Globus pallidus (tissue), 1 donor: ENCODE measurements at regions not wholly inside any gene's neighbourhood (a gene's known extent, or its start where the extent isn't known, plus 50 kb on each side); places are given as distances from the start of the nearest gene placed in this dataset.

Experiments used
- DNase-seq: peaks from one replicate; pipeline ENCODE4 v3.0.0-alpha.2; 2015; ENCODE audit warnings: low spot score

GRCh38 chr10:124286621-124287020 lies 132.1 kb downstream of the OAT start:
- DNase-seq: no peak

- DNase-seq: peak; percentile 25
Observed at GRCh38 chr10:124285587-124286527, 132.9 kb downstream of the OAT start.

GRCh38 chr10:124283949-124284250 lies 134.8 kb downstream of the OAT start:
- no peak for DNase-seq

- no peak for DNase-seq
Observed at GRCh38 chr10:124283215-124283948, 135.3 kb downstream of the OAT start.

GRCh38 chr10:124282326-124282725 lies 136.4 kb downstream of the OAT start:
- no peak for DNase-seq

- DNase-seq: no peak
Observed at GRCh38 chr10:124281666-124282065, 137.1 kb downstream of the OAT start.

- DNase-seq: no peak
Observed at GRCh38 chr10:124280916-124281315, 137.8 kb downstream of the OAT start.

- DNase-seq: no peak
Observed at GRCh38 chr10:124279882-124280281, 138.8 kb downstream of the OAT start.

GRCh38 chr10:124279298-124279697 lies 139.4 kb downstream of the OAT start:
- no peak for DNase-seq

- DNase-seq: no peak
Observed at GRCh38 chr10:124278356-124278755, 140.4 kb downstream of the OAT start.

- no peak for DNase-seq
Observed at GRCh38 chr10:124273141-124273540, 145.6 kb downstream of the OAT start.

GRCh38 chr10:124271676-124272075 lies 147.0 kb downstream of the OAT start:
- no peak for DNase-seq

- no peak for DNase-seq
Observed at GRCh38 chr10:124270530-124271327, 148.0 kb downstream of the OAT start.

- no peak for DNase-seq
Observed at GRCh38 chr10:124268976-124269375, 149.7 kb downstream of the OAT start.

GRCh38 chr10:124267911-124268549 lies 150.7 kb downstream of the OAT start:
- no peak for DNase-seq

- no peak for DNase-seq
Observed at GRCh38 chr10:124267231-124267885, 151.4 kb downstream of the OAT start.

GRCh38 chr10:124266468-124267230 lies 152.1 kb downstream of the OAT start:
- no peak for DNase-seq

GRCh38 chr10:124265776-124266467 lies 152.8 kb downstream of the OAT start:
- DNase-seq: no peak

- DNase-seq: no peak
Observed at GRCh38 chr10:124265391-124265745, 153.4 kb downstream of the OAT start.

- no peak for DNase-seq
Observed at GRCh38 chr10:124264711-124265390, 153.9 kb downstream of the OAT start.
